Duodenal mucosa (tissue), 2 donors: ENCODE measurements at regions not wholly inside any gene's neighbourhood (a gene's known extent, or its start where the extent isn't known, plus 50 kb on each side); places are given as distances from the start of the nearest gene placed in this dataset.

ENCODE experiments used
- H3K27ac ChIP-seq: one replicate; pipeline ENCODE4 v1.7.0; 2013; ENCODE audit warnings: low read depth, low read length
- H3K27me3 ChIP-seq, 2 donors: one replicate each; pipeline ENCODE4 v1.7.0; 2013; ENCODE audit warnings: low read length in 2 of 2, control low read depth in 1 of 2; ENCODE audit not compliant: insufficient read depth in 2 of 2, control insufficient read depth in 1 of 2
- H3K36me3 ChIP-seq, 2 donors: one replicate each; pipeline ENCODE4 v1.7.0; 2013; ENCODE audit warnings: low read length in 2 of 2, control low read depth in 1 of 2; ENCODE audit not compliant: insufficient read depth in 2 of 2, control insufficient read depth in 1 of 2
- H3K4me1 ChIP-seq, 2 donors: one replicate each; pipeline ENCODE4 v1.7.0; 2013; ENCODE audit warnings: low read length in 2 of 2, control low read depth in 1 of 2; ENCODE audit not compliant: insufficient read depth in 2 of 2, control insufficient read depth in 1 of 2
- H3K4me3 ChIP-seq, 2 donors: one replicate each; pipeline ENCODE4 v1.7.0; 2013; ENCODE audit warnings: low read length in 2 of 2, low read depth in 1 of 2
- H3K9ac ChIP-seq, 2 donors: one replicate each; pipeline ENCODE4 v1.7.0; 2013; ENCODE audit warnings: low read length in 2 of 2, low read depth in 1 of 2
- H3K9me3 ChIP-seq, 2 donors: one replicate each; pipeline ENCODE4 v1.7.0; 2013; ENCODE audit warnings: low read length in 2 of 2, control low read depth in 1 of 2; ENCODE audit not compliant: control insufficient read depth in 1 of 2

- Histone ChIP-seq H3K9ac (no peak overlapping the region), H3K9me3 (peaks cover 0 to 3% of the 10 kb centered on the region in 2 donors), H3K4me1 (peaks cover 17 to 19% of the 10 kb centered on the region in 2 donors), H3K27me3 (no peaks in the 10 kb centered on the region), H3K27ac (no peak overlapping the region), H3K4me3 (no peak overlapping the region), H3K36me3 (peaks cover 0 to 3% of the 10 kb centered on the region in 2 donors)
Measured at GRCh38 chr14:65257425-65257824, 155.1 kb upstream of the FUT8 start.

DNA sequence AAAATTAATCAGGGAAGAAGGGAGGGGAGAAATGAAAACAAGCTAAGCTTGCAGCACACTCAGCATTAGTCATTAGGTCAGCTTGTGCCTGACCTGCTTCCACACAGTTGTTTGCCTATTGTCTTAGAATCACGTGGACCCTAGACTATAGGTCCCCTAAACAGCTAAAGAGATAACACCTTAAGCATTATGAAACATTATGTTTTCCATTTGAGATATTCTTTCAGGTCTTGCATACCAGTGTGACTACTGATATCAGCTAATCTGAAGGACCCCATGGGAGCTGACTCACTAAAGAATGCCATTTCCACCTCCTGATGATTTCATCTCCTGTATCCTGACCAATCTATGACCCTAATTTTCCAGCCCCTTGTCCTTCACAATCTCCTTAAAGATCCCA is 154.1 kb upstream of the FUT8 start:
- Histone ChIP-seq H3K4me3 (no peak overlapping the region), H3K36me3 (peaks cover 0 to 3% of the 10 kb centered on the region in 2 donors)

GRCh38 chr14:65259000-65259399 is 153.5 kb upstream of the FUT8 start:
- Histone ChIP-seq H3K4me1 (peaks cover 17 to 19% of the 10 kb centered on the region in 2 donors), H3K9ac (no peak overlapping the region), H3K27ac (no peak overlapping the region), H3K4me3 (no peak overlapping the region), H3K36me3 (peaks cover 0 to 3% of the 10 kb centered on the region in 2 donors), H3K27me3 (no peaks in the 10 kb centered on the region), H3K9me3 (peaks cover 0 to 3% of the 10 kb centered on the region in 2 donors)

More for the DNA sequence above, 154.1 kb upstream of the FUT8 start:
- peaks cover 0 to 3% of the 10 kb centered on the region in 2 donors for H3K9me3 ChIP-seq
- no peaks in the 10 kb centered on the region for H3K27me3 ChIP-seq
- no peak overlapping the region for H3K9ac ChIP-seq
- no peak overlapping the region for H3K27ac ChIP-seq
- peaks cover 17 to 19% of the 10 kb centered on the region in 2 donors for H3K4me1 ChIP-seq

DNA sequence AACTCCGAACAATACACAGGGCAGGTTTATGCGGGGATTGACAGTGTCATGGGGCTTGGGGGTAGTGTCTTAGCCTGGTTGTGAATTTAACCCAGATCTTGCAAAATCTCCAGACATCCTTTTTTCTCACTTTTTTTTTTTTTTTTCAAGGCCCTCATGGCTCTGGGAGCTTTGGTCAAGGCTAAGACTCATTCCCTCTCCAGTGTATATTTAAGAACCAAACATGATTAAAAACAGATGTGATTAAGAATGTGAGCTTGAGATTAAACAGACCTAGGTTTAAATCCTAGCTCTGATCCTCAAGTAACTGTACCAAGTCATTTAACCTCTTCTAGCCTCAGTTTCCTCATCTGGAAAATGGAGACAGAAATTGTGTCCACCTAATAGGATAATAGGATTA is 151.7 kb upstream of the FUT8 start:
- H3K4me1 ChIP-seq, result peaks cover 8 to 10% of the 10 kb centered on the region in 2 donors
- no peak overlapping the region for H3K27ac ChIP-seq
- H3K9ac ChIP-seq, result no peak overlapping the region
- no peaks in the 10 kb centered on the region for H3K27me3 ChIP-seq
- H3K9me3 ChIP-seq, result peaks cover 0 to 3% of the 10 kb centered on the region in 2 donors
- H3K36me3 ChIP-seq, result peaks cover 0 to 3% of the 10 kb centered on the region in 2 donors
- no peak overlapping the region for H3K4me3 ChIP-seq

DNA sequence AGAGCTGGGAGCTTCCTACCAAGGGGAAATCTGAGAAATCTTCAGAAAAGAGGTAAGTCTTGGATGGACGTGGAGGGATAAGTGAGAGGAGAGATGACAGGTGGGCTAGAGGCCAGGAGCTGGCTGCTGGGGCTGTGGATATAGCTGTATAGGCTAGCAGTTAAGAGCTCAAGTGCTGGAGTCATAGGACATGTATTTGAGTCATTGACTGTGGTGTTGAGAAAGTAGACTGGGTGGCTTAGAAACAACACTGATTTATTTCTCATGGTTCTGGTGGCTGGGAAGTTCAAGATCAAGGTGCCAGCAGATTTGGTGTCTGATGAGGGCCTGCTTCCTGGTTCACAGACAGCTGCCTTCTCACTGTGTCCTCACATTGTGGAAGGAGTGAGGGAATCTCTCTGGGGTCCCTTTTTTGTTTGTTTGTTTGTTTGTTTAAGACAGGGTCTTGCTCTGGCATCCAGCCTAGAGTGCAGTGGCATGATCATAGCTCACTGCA is 151.1 kb upstream of the FUT8 start:
- Histone ChIP-seq H3K36me3 (peaks cover 0 to 3% of the 10 kb centered on the region in 2 donors), H3K9ac (no peak overlapping the region), H3K4me1 (peaks cover 1 to 4% of the 10 kb centered on the region in 2 donors), H3K4me3 (no peak overlapping the region), H3K9me3 (peaks cover 0 to 3% of the 10 kb centered on the region in 2 donors), H3K27ac (no peak overlapping the region), H3K27me3 (no peaks in the 10 kb centered on the region)

- H3K9me3 ChIP-seq, result peaks cover 0 to 3% of the 10 kb centered on the region in 2 donors
- H3K9ac ChIP-seq, result no peak overlapping the region
- H3K27ac ChIP-seq, result no peak overlapping the region
- no peak overlapping the region for H3K4me3 ChIP-seq
- H3K36me3 ChIP-seq, result peaks cover 0 to 3% of the 10 kb centered on the region in 2 donors
- H3K27me3 ChIP-seq, result no peaks in the 10 kb centered on the region
- no peaks in the 10 kb centered on the region for H3K4me1 ChIP-seq
Measured at GRCh38 chr14:65261946-65262345, 150.6 kb upstream of the FUT8 start.

- no peak overlapping the region for H3K4me3 ChIP-seq
- peaks cover 0 to 3% of the 10 kb centered on the region in 2 donors for H3K36me3 ChIP-seq
- H3K4me1 ChIP-seq, result no peaks in the 10 kb centered on the region
- no peak overlapping the region for H3K27ac ChIP-seq
- no peak overlapping the region for H3K9ac ChIP-seq
- H3K27me3 ChIP-seq, result no peaks in the 10 kb centered on the region
- H3K9me3 ChIP-seq, result peaks cover 0 to 3% of the 10 kb centered on the region in 2 donors
Measured at GRCh38 chr14:65263177-65263788, 149.2 kb upstream of the FUT8 start.

DNA sequence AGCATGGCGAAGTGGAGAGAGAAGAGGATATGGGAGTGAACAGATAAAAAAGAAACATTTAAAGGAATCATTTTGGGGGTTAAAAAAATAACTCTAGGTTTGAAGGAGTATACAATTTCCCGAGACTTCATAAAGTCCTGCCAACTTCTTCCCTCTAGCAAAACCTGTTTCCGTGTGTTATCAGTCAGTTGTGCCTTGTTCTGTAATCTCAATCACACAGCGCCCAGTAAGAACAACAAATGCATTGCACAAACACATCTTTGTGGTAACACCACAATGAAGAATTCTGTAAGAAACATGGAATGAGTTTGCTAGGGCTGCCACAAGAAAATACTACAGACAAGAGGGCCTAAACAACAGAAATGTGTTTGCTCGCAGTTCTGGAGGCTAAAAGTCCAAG is 144.7 kb upstream of the FUT8 start:
- Histone ChIP-seq H3K4me1 (peaks cover 6 to 12% of the 10 kb centered on the region in 2 donors), H3K9ac (no peak overlapping the region), H3K9me3 (no peaks in the 10 kb centered on the region), H3K27ac (no peak overlapping the region), H3K4me3 (no peak overlapping the region), H3K36me3 (no peaks in the 10 kb centered on the region), H3K27me3 (no peaks in the 10 kb centered on the region)

GRCh38 chr14:65268594-65268993 is 143.9 kb upstream of the FUT8 start:
- Histone ChIP-seq H3K4me1 (peaks cover 6 to 12% of the 10 kb centered on the region in 2 donors), H3K4me3 (no peak overlapping the region), H3K36me3 (no peaks in the 10 kb centered on the region), H3K27me3 (no peaks in the 10 kb centered on the region), H3K9me3 (no peaks in the 10 kb centered on the region), H3K27ac (no peak overlapping the region), H3K9ac (no peak overlapping the region)

GRCh38 chr14:65269732-65270131 is 142.8 kb upstream of the FUT8 start:
- H3K27me3 ChIP-seq, result no peaks in the 10 kb centered on the region
- H3K4me1 ChIP-seq, result peaks cover 6 to 12% of the 10 kb centered on the region in 2 donors
- H3K36me3 ChIP-seq, result no peaks in the 10 kb centered on the region
- no peaks in the 10 kb centered on the region for H3K9me3 ChIP-seq
- no peak overlapping the region for H3K4me3 ChIP-seq
- H3K9ac ChIP-seq, result no peak overlapping the region
- no peak overlapping the region for H3K27ac ChIP-seq
